IMR-90 (cell line): ENCODE measurements at regions not wholly inside any gene's neighbourhood (a gene's known extent, or its start where the extent isn't known, plus 50 kb on each side); places are given as distances from the start of the nearest gene placed in this dataset.

Experiments used
- ATAC-seq: fragments of 200-7000 bp; cut with Tn5 transposase; 2 replicates; pipeline ENCODE4 v1.9.1; 2020; ENCODE audit warnings: low read depth, mild to moderate bottlenecking, moderate library complexity
- BruUV-seq: library from RNA; stranded (reverse); fragments of 400-500 nt; replicated peaks from 2 replicates; lab custom pipeline; 2021; lab: Mats Ljungman, UMichigan
- CTCF ChIA-PET: fragments of 300-600 bp; formaldehyde crosslinking; extraction: SDS; loops from one replicate; lab custom pipeline; 2021; ENCODE audit warnings: antibody characterized with exemption; lab: Yijun Ruan, JAX
- POLR2A ChIA-PET: fragments of 300-600 bp; sonication (Branson Sonifier 250); formaldehyde crosslinking; loops from one replicate; lab custom pipeline; 2022; ENCODE audit warnings: antibody characterized with exemption; ENCODE audit not compliant: unreplicated experiment; lab: Charles Lee
- DNase-seq: peaks from one replicate; pipeline ENCODE4 v3.0.0; 2013
- H2AFZ ChIP-seq: replicated peaks from 2 replicates; pipeline ENCODE3; 2013; ENCODE audit warnings: low read length, mild to moderate bottlenecking; ENCODE audit not compliant: poor library complexity
- H2AK5ac ChIP-seq: 2 replicates; pipeline ENCODE4 v1.6.1; 2013; ENCODE audit warnings: low read depth, low read length, inconsistent platforms
- H2AK9ac ChIP-seq: replicated peaks from 2 replicates; pipeline ENCODE3; 2013; ENCODE audit warnings: mild to moderate bottlenecking, low read depth, low read length, moderate library complexity; ENCODE audit not compliant: poor library complexity
- H2BK120ac ChIP-seq: 2 replicates; pipeline ENCODE4 v1.6.1; 2013; ENCODE audit warnings: low read depth, low read length, inconsistent platforms
- H2BK15ac ChIP-seq: 3 replicates; pipeline ENCODE4 v1.6.1; 2013; ENCODE audit warnings: low read depth, low read length, inconsistent platforms
- H2BK20ac ChIP-seq: 2 replicates; pipeline ENCODE4 v1.6.1; 2013; ENCODE audit warnings: low read depth, mild to moderate bottlenecking, inconsistent platforms, low read length, moderate library complexity
- H2BK5ac ChIP-seq: 2 replicates; pipeline ENCODE4 v1.6.1; 2013; ENCODE audit warnings: mild to moderate bottlenecking, low read depth, low read length, inconsistent platforms; ENCODE audit not compliant: poor library complexity, severe bottlenecking
- H3K14ac ChIP-seq: replicated peaks from 2 replicates; pipeline ENCODE4 v1.6.1; 2013; ENCODE audit warnings: low read depth, low read length, inconsistent platforms
- H3K18ac ChIP-seq: 2 replicates; pipeline ENCODE4 v1.6.1; 2013; ENCODE audit warnings: low read depth, low read length, control low read depth
- H3K23ac ChIP-seq: 2 replicates; pipeline ENCODE4 v1.6.1; 2013; ENCODE audit warnings: low read depth, low read length, inconsistent platforms
- H3K27ac ChIP-seq: 2 replicates; pipeline ENCODE4 v1.5.1; 2013; ENCODE audit warnings: mild to moderate bottlenecking, control low read depth, low read length; ENCODE audit not compliant: insufficient read depth
- H3K27me3 ChIP-seq: 2 replicates; pipeline ENCODE4 v1.6.1; 2013; ENCODE audit warnings: low read length; ENCODE audit not compliant: control insufficient read depth, insufficient read depth
- H3K36me3 ChIP-seq: 2 replicates; pipeline ENCODE4 v1.6.1; 2013; ENCODE audit warnings: low read length, mixed read lengths; ENCODE audit not compliant: control insufficient read depth, insufficient read depth
- H3K4ac ChIP-seq: 2 replicates; pipeline ENCODE4 v1.6.1; 2013; ENCODE audit warnings: low read depth, low read length, inconsistent platforms
- H3K4me1 ChIP-seq: 2 replicates; pipeline ENCODE4 v1.6.1; 2013; ENCODE audit warnings: low read length, mixed read lengths; ENCODE audit not compliant: control insufficient read depth, insufficient read depth
- H3K4me2 ChIP-seq: 2 replicates; pipeline ENCODE4 v1.6.1; 2013; ENCODE audit warnings: low read depth, mild to moderate bottlenecking, control low read depth, low read length, moderate library complexity
- H3K4me3 ChIP-seq: 2 replicates; pipeline ENCODE4 v1.5.1; 2013; ENCODE audit warnings: low read depth, mild to moderate bottlenecking, control low read depth, low read length, moderate library complexity; ENCODE audit not compliant: insufficient read depth
- H3K56ac ChIP-seq: 2 replicates; pipeline ENCODE4 v1.6.1; 2013; ENCODE audit warnings: low read length, inconsistent platforms; ENCODE audit not compliant: insufficient read depth; ENCODE audit errors: extremely low read depth
- H3K79me1 ChIP-seq, 2 experiments: 2 replicates each; pipeline ENCODE4 v1.6.1; 2013; ENCODE audit warnings: low read length in 2 of 2, inconsistent platforms in 1 of 2, low read depth in 1 of 2
- H3K9ac ChIP-seq: 2 replicates; pipeline ENCODE4 v1.6.1; 2013; ENCODE audit warnings: low read depth, low read length, control low read depth
- H3K9me1 ChIP-seq: 2 replicates; pipeline ENCODE4 v1.6.1; 2013; ENCODE audit warnings: low read length, inconsistent platforms; ENCODE audit not compliant: insufficient read depth
- H3K9me3 ChIP-seq: 2 replicates; pipeline ENCODE4 v1.6.1; 2013; ENCODE audit warnings: low read length; ENCODE audit not compliant: control insufficient read depth, insufficient read depth
- H4K20me1 ChIP-seq: 2 replicates; pipeline ENCODE4 v1.6.1; 2013; ENCODE audit warnings: low read length, inconsistent platforms; ENCODE audit not compliant: insufficient read depth
- H4K5ac ChIP-seq: 2 replicates; pipeline ENCODE4 v1.6.1; 2013; ENCODE audit warnings: mild to moderate bottlenecking, low read depth, low read length, control low read depth
- H4K8ac ChIP-seq, 2 experiments: 2 replicates each; pipeline ENCODE4 v1.6.1; 2013; ENCODE audit warnings: low read depth in 2 of 2, low read length in 2 of 2, control low read depth in 1 of 2, inconsistent platforms in 1 of 2
- H4K91ac ChIP-seq: 2 replicates; pipeline ENCODE4 v1.6.1; 2013; ENCODE audit warnings: low read depth, low read length, inconsistent platforms; ENCODE audit not compliant: insufficient read depth
- BHLHE40 ChIP-seq: fragments of 150-350 bp; IDR thresholded peaks from 2 replicates; pipeline ENCODE4 v1.6.1; 2016; ENCODE audit warnings: mild to moderate bottlenecking, low read depth, low read length
- CEBPB ChIP-seq: IDR thresholded peaks from 2 replicates; pipeline ENCODE4 v1.6.1; 2012; ENCODE audit warnings: low read depth, low read length, improper control_type of control experiment
- MAFK ChIP-seq: IDR thresholded peaks from 2 replicates; pipeline ENCODE4 v1.6.1; 2012; ENCODE audit warnings: low read depth, low read length, improper control_type of control experiment
- MAZ ChIP-seq: IDR thresholded peaks from 2 replicates; pipeline ENCODE4 v1.6.1; 2012; ENCODE audit warnings: low read depth, mild to moderate bottlenecking, low read length, improper control_type of control experiment, moderate library complexity, borderline replicate concordance
- NFE2L2 ChIP-seq: fragments of 150-350 bp; IDR thresholded peaks from 2 replicates; pipeline ENCODE4 v1.6.1; 2016; ENCODE audit warnings: low read depth, mild to moderate bottlenecking, low read length
- POLR2A ChIP-seq: IDR thresholded peaks from 2 replicates; pipeline ENCODE4 v1.6.1; 2012; ENCODE audit warnings: mild to moderate bottlenecking, low read depth, low read length
- RAD21 ChIP-seq: IDR thresholded peaks from 2 replicates; pipeline ENCODE4 v1.6.1; 2012; ENCODE audit warnings: low read length, improper control_type of control experiment
- SMC3 ChIP-seq: fragments of 150-350 bp; IDR thresholded peaks from 2 replicates; pipeline ENCODE4 v1.6.1; 2016; ENCODE audit warnings: low read depth, mild to moderate bottlenecking, antibody characterized with exemption, low read length, moderate library complexity
- dilution Hi-C: fragments of 300-500 bp; cut with HindIII; formaldehyde crosslinking; loops from one replicate; pipeline ENCODE4 v1.14.3; 2018; ENCODE audit warnings: low sequenced_read_pairs; ENCODE audit not compliant: unreplicated experiment
- in situ Hi-C: fragments of 300-500 bp; cut with MboI; formaldehyde crosslinking; loops from 3 replicates; pipeline ENCODE4 v1.14.3; 2019; ENCODE audit warnings: low sequenced_read_pairs, inconsistent platforms, mixed read lengths
- intact Hi-C: fragments of 100-400 bp; cut with micrococcal nuclease; formaldehyde crosslinking; loops from 2 replicates; pipeline ENCODE4 v1.10.0; 2022

- no peak overlapping the region for H2BK15ac ChIP-seq
- no peak overlapping the region for H3K9ac ChIP-seq
- DNase-seq: no peak
- H3K9me1 ChIP-seq: no peaks in the 10 kb centered on the region
- H4K8ac ChIP-seq: no peak overlapping the region; a peak in 1 of 4 replicates
- no peak overlapping the region for H2BK5ac ChIP-seq
- H3K23ac ChIP-seq: no peak overlapping the region
- BruUV-seq: no TSS peak
- ChIA-PET CTCF (interaction anchor here (0.7 kb wide), 1 partner anchor 12 kb away, joined by 3 read pairs; no protein-coding TSS in a partner anchor), POLR2A (no interaction called here)
- in situ Hi-C loops: no loop called here
- no peak overlapping the region for H4K5ac ChIP-seq
- no peak overlapping the region for H3K14ac ChIP-seq
- no peaks in the 10 kb centered on the region for H3K36me3 ChIP-seq
- ATAC-seq: no peak
- H3K9me3 ChIP-seq: no peaks in the 10 kb centered on the region
- no peaks in the 10 kb centered on the region for H4K20me1 ChIP-seq
- H3K27me3 ChIP-seq: no peaks in the 10 kb centered on the region
- no peak overlapping the region for H3K4ac ChIP-seq
- H2BK20ac ChIP-seq: no peak overlapping the region
- no peak overlapping the region for H3K27ac ChIP-seq
- no peaks in the 10 kb centered on the region for H3K79me1 ChIP-seq
- no peak for TF ChIP-seq BHLHE40
- no peak for TF ChIP-seq POLR2A
- peak; percentile 98 for TF ChIP-seq MAFK
- TF ChIP-seq MAZ: no peak
- TF ChIP-seq RAD21: no peak
- TF ChIP-seq SMC3: no peak
- TF ChIP-seq CEBPB: peak; percentile 77
- TF ChIP-seq NFE2L2: no peak
- H2AK5ac ChIP-seq: no peak overlapping the region
- no peak overlapping the region for H3K4me2 ChIP-seq
- no peak overlapping the region for H3K4me3 ChIP-seq
- no peak overlapping the region for H2BK120ac ChIP-seq
- H3K18ac ChIP-seq: no peak overlapping the region
- H4K91ac ChIP-seq: no peak overlapping the region
- H3K56ac ChIP-seq: no peak overlapping the region
- dilution Hi-C loops: no loop called here
- H2AFZ ChIP-seq: no peak overlapping the region
- intact Hi-C loops: no loop called here
- no peaks in the 10 kb centered on the region for H3K4me1 ChIP-seq
- H2AK9ac ChIP-seq: no peak overlapping the region
Observed at GRCh38 chr11:24134879-24135589, 361.8 kb upstream of the LUZP2 start.
